CD14-positive monocyte (primary cell): ENCODE measurements at regions not wholly inside any gene's neighbourhood (a gene's known extent, or its start where the extent isn't known, plus 50 kb on each side); places are given as distances from the start of the nearest gene placed in this dataset.
A peak's percentile ranks its signal among the peaks of the same experiment; 100 is the strongest.

Experiments used
- DNase-seq, 3 donors: peaks; one replicate each; pipeline ENCODE4 v3.0.0-alpha.2; 2011 to 2022
- H2AFZ ChIP-seq: 2 replicates; pipeline ENCODE4 v1.6.0; 2012; ENCODE audit warnings: mild to moderate bottlenecking, low read depth, low read length, inconsistent platforms; ENCODE audit not compliant: insufficient read depth, poor library complexity, severe bottlenecking
- H3K27ac ChIP-seq, 2 donors: 1 replicate in 1 of 2; 2 replicates in 1 of 2; pipeline ENCODE4 v1.5.1; 2012 to 2013; ENCODE audit warnings: low read length in 2 of 2, control low read depth in 1 of 2, inconsistent platforms in 1 of 2, low read depth in 1 of 2, mild to moderate bottlenecking in 1 of 2
- H3K27me3 ChIP-seq, 2 donors: one replicate each; pipeline versions ENCODE4 v1.6.0 to v1.6.1; 2011 to 2013; ENCODE audit warnings: low read length in 2 of 2; ENCODE audit not compliant: control insufficient read depth in 2 of 2, insufficient read depth in 2 of 2
- H3K36me3 ChIP-seq, 2 donors: replicated peaks in 1 of 2; 1 replicate in 1 of 2; 2 replicates in 1 of 2; pipeline versions ENCODE4 v1.5.1 to v1.6.1; 2012 to 2013; ENCODE audit warnings: low read length in 2 of 2, control low read depth in 1 of 2, inconsistent platforms in 1 of 2, mild to moderate bottlenecking in 1 of 2; ENCODE audit not compliant: insufficient read depth in 2 of 2, control insufficient read depth in 1 of 2
- H3K4me1 ChIP-seq, 2 donors: 1 replicate in 1 of 2; 2 replicates in 1 of 2; pipeline versions ENCODE4 v1.5.1 to v1.6.1; 2012 to 2013; ENCODE audit warnings: low read length in 2 of 2, control low read depth in 1 of 2, inconsistent platforms in 1 of 2, mild to moderate bottlenecking in 1 of 2, moderate library complexity in 1 of 2; ENCODE audit not compliant: insufficient read depth in 2 of 2, control insufficient read depth in 1 of 2
- H3K4me2 ChIP-seq: replicated peaks from 2 replicates; pipeline ENCODE3; 2012; ENCODE audit warnings: low read length, moderate library complexity, mild to moderate bottlenecking; ENCODE audit not compliant: poor library complexity, severe bottlenecking; ENCODE audit errors: extremely low read depth
- H3K4me3 ChIP-seq, 3 experiments: fragments of 200-600 bp in 1 of 3; sonication (generic) in 1 of 3; replicated peaks in 1 of 3; 1 replicate in 2 of 3; 2 replicates in 1 of 3; pipeline ENCODE4 v1.5.1; 2011 to 2013; ENCODE audit warnings: low read length in 3 of 3, mild to moderate bottlenecking in 3 of 3, control low read depth in 2 of 3, low read depth in 2 of 3, inconsistent platforms in 1 of 3, moderate library complexity in 1 of 3
- H3K79me2 ChIP-seq: 2 replicates; pipeline ENCODE4 v1.6.0; 2012; ENCODE audit warnings: mild to moderate bottlenecking, control low read depth, inconsistent platforms, low read length, moderate library complexity; ENCODE audit not compliant: insufficient read depth
- H3K9ac ChIP-seq: 2 replicates; pipeline ENCODE4 v1.6.0; 2017; ENCODE audit warnings: low read length, mild to moderate bottlenecking; ENCODE audit not compliant: insufficient read depth, poor library complexity, severe bottlenecking
- H3K9me3 ChIP-seq, 2 donors: replicated peaks in 1 of 2; 1 replicate in 1 of 2; 2 replicates in 1 of 2; pipeline versions ENCODE4 v1.5.1 to v1.6.1; 2012 to 2013; ENCODE audit warnings: low read length in 2 of 2, control low read depth in 1 of 2; ENCODE audit not compliant: control insufficient read depth in 1 of 2, insufficient read depth in 1 of 2
- H4K20me1 ChIP-seq: 2 replicates; pipeline ENCODE4 v1.6.0; 2012; ENCODE audit warnings: mild to moderate bottlenecking, low read length, control low read depth, moderate library complexity; ENCODE audit not compliant: insufficient read depth
- H3K27ac Mint-ChIP-seq, 7 donors: one replicate each; pipeline ENCODE4 v1.8.0; 2020; ENCODE audit warnings: mild to moderate bottlenecking in 7 of 7, mixed read lengths in 7 of 7, moderate library complexity in 6 of 7, inconsistent platforms in 2 of 7
- H3K27me3 Mint-ChIP-seq, 3 donors: one replicate each; pipeline ENCODE4 v1.8.0; 2021 to 2022; ENCODE audit warnings: low read depth in 3 of 3, mild to moderate bottlenecking in 3 of 3, mixed read lengths in 3 of 3, moderate library complexity in 3 of 3, inconsistent platforms in 1 of 3
- H3K36me3 Mint-ChIP-seq, 2 donors: one replicate each; pipeline ENCODE4 v1.8.0; 2020; ENCODE audit warnings: mixed read lengths in 2 of 2, inconsistent platforms in 1 of 2, mild to moderate bottlenecking in 1 of 2
- H3K4me1 Mint-ChIP-seq: one replicate; pipeline ENCODE4 v1.8.0; 2020; ENCODE audit warnings: mild to moderate bottlenecking, mixed read lengths
- H3K4me3 Mint-ChIP-seq, 2 donors: one replicate each; pipeline ENCODE4 v1.8.0; 2020; ENCODE audit warnings: mild to moderate bottlenecking in 2 of 2, mixed read lengths in 2 of 2, moderate library complexity in 1 of 2
- H3K9me3 Mint-ChIP-seq, 7 donors: one replicate each; pipeline ENCODE4 v1.8.0; 2020 to 2022; ENCODE audit warnings: mixed read lengths in 7 of 7, mild to moderate bottlenecking in 6 of 7, moderate library complexity in 6 of 7, inconsistent platforms in 2 of 7
- CTCF ChIP-seq: fragments of 200-600 bp; IDR thresholded peaks from one replicate; pipeline ENCODE4 v1.8.0; 2022; ENCODE audit warnings: antibody characterized with exemption, mild to moderate bottlenecking
- WGBS: methylation state at CpG from one replicate; pipeline ENCODE4 v1.1.5; 2013; ENCODE audit warnings: missing lambda C conversion rate; ENCODE audit not compliant: insufficient coverage; 5-methylcytosine and 5-hydroxymethylcytosine counted together
- intact Hi-C, 2 donors: fragments of 100-400 bp; cut with micrococcal nuclease; formaldehyde crosslinking; loops; one replicate each; pipeline versions ENCODE4 v1.15.0 to v1.15.1; 2023

- Histone ChIP-seq H3K27ac (peak overlapping the region; percentile 74 to 91), H3K79me2 (no peaks in the 10 kb centered on the region), H3K4me1 (peaks cover 76 to 81% of the 10 kb centered on the region in 2 donors), H4K20me1 (no peaks in the 10 kb centered on the region), H3K4me2 (peak overlapping the region; percentile 5), H3K9ac (peak overlapping the region; percentile 49), H3K27me3 (no peaks in the 10 kb centered on the region), H3K4me3 (no peak overlapping the region), H3K36me3 (no peaks in the 10 kb centered on the region), H3K9me3 (no peaks in the 10 kb centered on the region), H2AFZ (peak overlapping the region; percentile 17)
- peaks cover 71% of the 10 kb centered on the region for H3K4me1 Mint-ChIP-seq
- peak overlapping the region in 1 of 2 donors; percentile 59 for H3K4me3 Mint-ChIP-seq
- H3K27me3 Mint-ChIP-seq: no peaks in the 10 kb centered on the region
- H3K36me3 Mint-ChIP-seq: peaks cover 3 to 5% of the 10 kb centered on the region in 2 donors
- peak in 1 of 3 donors; percentile 49 for DNase-seq
- H3K27ac Mint-ChIP-seq: peak overlapping the region; percentile 92 to 98 (median 94)
- TF ChIP-seq CTCF: no peak
- H3K9me3 Mint-ChIP-seq: peaks cover 0 to 3% (median 0%) of the 10 kb centered on the region in 7 donors
- no CpG with 5 or more reads among the region's 6 CpGs for WGBS
- intact Hi-C loops: no loop called here
These were observed 206.5 kb upstream of the EEA1 start for GRCh38 chr12:93135286-93136239.

- peaks cover 3 to 5% of the 10 kb centered on the region in 2 donors for H3K36me3 Mint-ChIP-seq
- H3K27me3 ChIP-seq: no peaks in the 10 kb centered on the region
- H3K4me1 ChIP-seq: peaks cover 67 to 72% of the 10 kb centered on the region in 2 donors
- peak overlapping the region; percentile 92 to 98 (median 94) for H3K27ac Mint-ChIP-seq
- no peak overlapping the region for H3K9ac ChIP-seq
- H3K4me3 ChIP-seq: no peak overlapping the region
- DNase-seq: peak in 1 of 3 donors; percentile 46
- H3K9me3 ChIP-seq: no peaks in the 10 kb centered on the region
- peak overlapping the region in 1 of 2 donors; percentile 91 for H3K27ac ChIP-seq
- no peaks in the 10 kb centered on the region for H4K20me1 ChIP-seq
- peaks cover 65% of the 10 kb centered on the region for H3K4me1 Mint-ChIP-seq
- intact Hi-C loops: no loop called here
- H3K4me2 ChIP-seq: peak overlapping the region; percentile 12
- no peak for TF ChIP-seq CTCF
- no peaks in the 10 kb centered on the region for H3K27me3 Mint-ChIP-seq
- no peaks in the 10 kb centered on the region for H3K79me2 ChIP-seq
- H3K9me3 Mint-ChIP-seq: peaks cover 0 to 3% (median under 1%) of the 10 kb centered on the region in 7 donors
- H3K4me3 Mint-ChIP-seq: no peak overlapping the region
- WGBS: 60% methylated on average over 2 of the region's 6 CpGs
- H2AFZ ChIP-seq: no peak overlapping the region
- H3K36me3 ChIP-seq: no peaks in the 10 kb centered on the region
These were observed 207.4 kb upstream of the EEA1 start for GRCh38 chr12:93136253-93137055.
